HG03520 (cell line): ENCODE measurements at regions not wholly inside any gene's neighbourhood (a gene's known extent, or its start where the extent isn't known, plus 50 kb on each side); places are given as distances from the start of the nearest gene placed in this dataset.

ENCODE experiments used
- ATAC-seq: cut with Tn5 transposase; IDR thresholded peaks from one replicate; pipeline ENCODE4 v1.9.1; 2021; ENCODE audit warnings: mild to moderate bottlenecking, moderate library complexity; ENCODE audit not compliant: unreplicated experiment

DNA sequence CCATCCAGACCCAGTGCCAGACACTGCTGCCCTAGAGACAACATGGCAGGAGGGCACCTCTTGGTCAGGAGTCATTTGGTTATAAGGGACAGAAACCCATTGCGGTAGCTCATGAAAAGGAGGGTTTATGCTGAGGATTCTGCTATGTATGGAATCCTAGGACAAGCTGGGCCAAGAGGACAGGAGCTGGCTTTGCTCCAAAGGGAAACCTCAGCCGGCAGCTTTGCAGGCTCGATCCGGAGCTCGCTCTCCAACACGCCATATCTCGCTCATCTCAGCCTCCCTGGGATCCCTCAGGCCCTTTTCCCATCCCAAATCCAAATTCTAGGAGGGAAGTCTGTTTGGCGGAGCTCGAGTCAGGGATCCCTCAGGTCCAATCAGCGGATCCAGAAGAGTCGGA lies 345.7 kb downstream of the GLRX3 start:
- no peak for ATAC-seq

- ATAC-seq: no peak
These were observed 347.7 kb downstream of the GLRX3 start for GRCh38 chr10:130483691-130484467.

GRCh38 chr10:130484468-130485180 lies 348.4 kb downstream of the GLRX3 start:
- no peak for ATAC-seq

GRCh38 chr10:130485236-130485957 lies 349.2 kb downstream of the GLRX3 start:
- ATAC-seq: no peak

DNA sequence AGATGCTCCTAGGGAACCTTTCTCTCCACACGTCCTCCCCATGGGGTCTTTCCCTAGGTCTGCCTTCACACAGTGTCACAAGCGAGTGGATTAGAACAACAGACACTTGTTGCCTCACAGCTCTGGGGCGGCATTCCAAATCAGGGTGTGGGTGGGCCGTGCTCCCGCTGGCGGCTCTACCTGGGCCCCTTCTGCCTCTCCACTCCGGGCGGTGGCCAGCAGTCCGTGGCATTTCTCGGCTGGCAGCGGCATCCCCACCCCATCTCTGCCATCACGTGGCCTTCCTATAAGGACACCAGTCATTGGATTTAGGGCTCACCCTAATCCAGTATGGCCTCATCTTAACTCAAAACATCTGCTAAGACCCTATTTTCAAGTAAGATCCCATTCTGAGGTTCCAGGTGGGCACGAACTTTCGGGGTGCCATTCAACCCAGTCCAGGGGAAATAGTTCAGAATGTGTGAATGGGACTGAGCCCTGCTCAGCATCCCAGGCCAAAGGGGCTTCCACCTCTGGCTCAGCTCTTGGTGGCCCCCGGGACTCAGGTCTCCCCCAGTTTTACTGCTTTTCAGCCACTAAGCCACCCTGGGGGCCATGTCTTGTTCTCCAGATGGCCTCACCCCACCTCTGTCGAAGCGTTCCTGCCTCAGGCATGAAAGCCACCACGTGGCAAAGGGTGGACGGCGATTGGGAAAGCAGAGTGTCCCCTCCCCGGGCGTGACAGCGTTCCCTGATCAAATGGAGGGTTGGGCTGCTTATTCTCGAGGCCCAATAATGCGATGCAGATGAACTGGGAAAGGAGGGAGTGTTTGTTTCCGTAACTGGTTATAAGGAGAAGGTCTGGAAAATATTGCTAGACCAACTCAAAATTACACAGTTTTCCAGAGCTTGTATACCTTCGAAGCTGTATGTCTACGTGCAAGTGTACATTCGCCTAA lies 350.0 kb downstream of the GLRX3 start:
- ATAC-seq: no peak

DNA sequence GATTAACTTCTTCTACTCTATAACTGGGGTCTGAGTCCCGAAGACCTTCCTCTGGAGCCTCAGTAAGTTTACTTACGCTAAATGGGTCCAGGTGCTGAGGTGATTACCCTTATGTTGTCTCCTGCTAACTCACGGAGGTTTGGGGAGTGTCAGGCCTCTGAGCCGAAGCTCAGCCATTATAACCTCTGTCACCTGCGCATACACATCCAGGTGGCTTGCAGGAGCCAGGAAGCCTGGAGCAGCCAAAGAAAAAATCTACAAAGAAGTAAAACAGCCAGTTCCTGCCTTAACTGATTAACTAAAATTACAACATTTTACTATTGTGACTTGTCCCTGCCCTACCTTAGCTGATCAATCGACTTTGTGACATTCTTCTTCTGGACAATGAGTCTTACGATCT lies 350.7 kb downstream of the GLRX3 start:
- ATAC-seq: no peak

DNA sequence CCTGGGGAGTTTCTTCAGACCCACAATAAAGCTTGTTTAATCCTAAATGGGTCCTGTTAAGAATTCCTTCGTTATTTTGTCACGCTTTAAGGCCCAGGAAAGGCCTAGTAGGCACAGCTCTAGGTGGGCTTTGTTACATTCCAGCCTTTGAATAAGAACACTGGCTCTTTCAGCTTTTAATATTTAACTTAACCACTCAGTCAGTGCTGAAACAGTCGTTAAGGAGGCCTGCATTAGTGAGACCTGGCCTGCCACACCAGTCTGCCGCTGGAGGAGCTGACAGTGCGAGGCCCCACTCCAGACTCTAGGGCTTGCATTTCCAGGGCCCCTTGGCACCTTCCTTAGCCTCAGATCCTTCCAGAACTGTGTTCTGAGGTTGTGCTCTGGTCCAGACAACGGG lies 351.4 kb downstream of the GLRX3 start:
- no peak for ATAC-seq

DNA sequence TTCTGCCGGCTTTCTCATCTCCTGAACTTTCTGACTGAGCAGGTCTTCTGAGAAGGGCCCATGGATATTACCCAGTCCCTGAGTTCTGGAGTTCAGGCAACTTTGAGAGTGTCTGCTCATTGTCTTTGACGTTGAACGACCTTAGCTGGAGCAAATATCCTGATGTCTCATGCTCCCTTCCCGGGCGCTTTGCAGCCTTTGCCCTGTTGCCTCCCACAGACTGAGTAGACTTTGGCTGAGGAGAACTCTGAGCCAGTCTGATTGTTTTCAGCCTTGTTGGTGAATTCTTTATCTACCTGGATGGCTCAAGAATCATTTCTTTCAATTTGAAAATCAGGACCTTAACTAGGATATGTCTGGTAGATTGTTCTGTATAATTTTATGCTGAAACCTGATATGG lies 353.7 kb downstream of the GLRX3 start:
- no peak for ATAC-seq

DNA sequence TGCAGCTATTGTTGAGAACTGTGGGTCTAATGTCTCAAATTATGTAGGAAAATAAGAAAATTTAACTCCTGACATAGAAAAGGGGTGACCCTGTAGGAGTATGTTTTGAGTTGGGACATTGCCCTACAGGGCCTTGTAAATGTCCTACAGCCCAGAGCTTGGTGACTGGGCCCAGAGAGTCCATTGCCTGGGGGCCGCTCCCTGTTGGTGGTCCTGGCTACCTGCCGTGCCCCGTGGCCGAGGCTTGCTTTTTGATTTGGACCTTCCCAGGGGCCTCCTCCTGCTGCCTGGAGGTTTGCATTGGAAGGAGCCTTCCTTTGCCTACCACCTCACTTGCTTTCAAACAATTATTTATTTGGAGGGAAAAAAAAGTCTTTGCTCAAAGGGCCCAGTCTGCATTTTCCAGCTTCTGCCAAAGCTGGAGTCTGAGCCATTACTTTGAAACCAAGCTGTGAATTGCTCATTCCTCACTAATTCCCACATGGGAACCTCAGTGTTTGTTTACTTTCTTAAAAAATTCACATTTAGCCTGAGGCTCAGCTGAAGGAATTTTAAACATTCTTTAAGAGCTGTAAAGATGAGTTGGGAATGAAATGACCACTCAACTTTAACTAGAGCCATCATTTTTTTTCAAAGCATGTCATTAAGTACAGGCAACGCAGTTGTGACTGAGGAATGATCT lies 355.0 kb downstream of the GLRX3 start:
- ATAC-seq: no peak

- ATAC-seq: no peak
These were observed 355.5 kb downstream of the GLRX3 start for GRCh38 chr10:130491693-130492050.

DNA sequence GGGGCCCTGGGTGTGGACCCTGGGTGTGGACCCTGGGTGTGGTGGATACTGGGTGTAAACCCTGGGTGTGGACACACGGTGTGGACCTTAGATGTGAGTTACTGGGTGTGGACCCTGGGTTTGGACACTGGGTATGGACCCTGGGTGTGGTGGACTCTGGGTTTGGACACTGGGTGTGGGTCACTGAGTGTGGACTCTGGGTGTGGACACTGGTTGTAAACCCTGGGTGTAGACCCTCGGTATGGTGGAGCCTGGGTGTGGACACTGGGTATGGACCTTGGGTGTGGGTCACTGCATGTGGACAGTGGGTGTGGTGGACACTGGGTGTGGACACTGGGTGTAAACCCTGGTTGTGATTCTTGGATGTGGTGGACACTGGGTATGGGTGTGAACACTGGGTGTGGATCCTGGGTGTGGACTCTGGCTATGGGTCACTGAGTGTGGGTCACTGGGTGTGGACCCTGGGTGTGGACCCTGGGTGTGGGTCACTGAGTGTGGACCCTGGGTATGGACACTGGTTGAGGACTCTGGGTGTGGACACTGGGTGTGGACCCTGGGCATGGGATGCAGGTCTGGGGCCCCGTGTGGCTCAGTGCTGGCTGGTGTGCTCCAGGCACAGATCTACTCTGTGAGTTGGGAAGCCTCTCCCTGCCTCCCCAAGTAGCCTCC lies 356.2 kb downstream of the GLRX3 start:
- no peak for ATAC-seq

GRCh38 chr10:130493021-130493420 lies 356.8 kb downstream of the GLRX3 start:
- no peak for ATAC-seq

- ATAC-seq: no peak
These were observed 357.4 kb downstream of the GLRX3 start for GRCh38 chr10:130493446-130494145.

DNA sequence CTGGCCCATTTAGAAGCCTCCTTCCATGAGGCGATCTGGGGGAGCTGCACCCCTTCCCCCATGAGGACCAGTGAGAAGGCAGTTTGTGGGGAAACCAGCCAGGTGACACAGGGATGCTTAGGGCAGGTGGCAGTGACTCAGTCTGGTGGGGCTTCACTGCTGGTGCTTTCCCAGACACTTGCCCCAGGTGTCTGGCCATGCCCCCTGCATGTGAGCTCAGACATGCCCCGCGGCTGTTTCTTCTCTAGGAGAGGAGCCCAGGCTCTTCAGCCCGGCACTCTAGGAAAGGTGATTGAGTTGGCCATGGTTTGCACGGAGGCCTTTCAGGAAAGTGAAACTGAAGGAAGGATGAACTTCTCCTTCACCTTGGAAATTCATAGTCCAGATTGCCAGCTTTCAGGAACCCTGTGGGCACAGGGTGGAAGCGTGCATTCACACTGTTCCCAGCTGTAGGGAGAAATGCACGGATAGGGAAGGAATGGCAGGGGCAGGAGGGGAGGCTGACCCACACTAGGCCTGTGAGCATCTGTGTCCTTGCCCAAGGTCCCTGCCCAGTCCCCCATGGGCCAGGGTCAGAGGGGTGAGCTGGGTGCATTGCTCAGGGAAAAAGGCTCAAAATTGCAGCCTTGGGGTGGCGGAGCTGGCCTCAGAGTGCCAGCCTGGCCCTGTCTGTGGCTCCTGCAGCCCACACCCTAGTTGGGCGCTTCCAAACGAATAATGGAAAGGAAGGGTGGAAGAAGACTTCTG lies 359.1 kb downstream of the GLRX3 start:
- ATAC-seq: no peak

GRCh38 chr10:130495891-130496636 lies 359.9 kb downstream of the GLRX3 start:
- ATAC-seq: no peak

GRCh38 chr10:130497056-130498010 lies 361.1 kb downstream of the GLRX3 start:
- no peak for ATAC-seq

- no peak for ATAC-seq
These were observed 361.9 kb downstream of the GLRX3 start for GRCh38 chr10:130498042-130498441.
